HepG2 (cell line): ENCODE measurements at regions not wholly inside any gene's neighbourhood (a gene's known extent, or its start where the extent isn't known, plus 50 kb on each side); places are given as distances from the start of the nearest gene placed in this dataset.

Experiments
- ATAC-seq: fragments of 200-7000 bp; cut with Tn5 transposase; 3 replicates; pipeline ENCODE4 v1.9.1; 2020; ENCODE audit warnings: mild to moderate bottlenecking, moderate library complexity
- BruUV-seq: library from RNA; stranded (reverse); fragments of 400-500 nt; replicated peaks from 2 replicates; lab custom pipeline; 2021; lab: Mats Ljungman, UMichigan
- CTCF ChIA-PET: fragments of 300-600 bp; formaldehyde crosslinking; extraction: SDS; loops from one replicate; lab custom pipeline; 2021; ENCODE audit warnings: low total read pairs, inconsistent platforms, low intra/inter-chr PET ratio; lab: Yijun Ruan, JAX
- POLR2A ChIA-PET: fragments of 350-600 bp; sonication (Branson Sonifier 250); formaldehyde crosslinking; loops from one replicate; lab custom pipeline; 2020; ENCODE audit warnings: antibody characterized with exemption, inconsistent platforms; lab: Yijun Ruan, JAX
- DNase-seq: peaks from one replicate; pipeline ENCODE4 v3.0.0-alpha.2; 2015; ENCODE audit warnings: low spot score
- FAIRE-seq: peaks from 3 replicates; lab custom pipeline; 2011; peaks lifted over from hg19 to GRCh38; lab: Jason Lieb, UNC
- H2AFZ ChIP-seq: one replicate; pipeline ENCODE4 v1.6.1; 2011; ENCODE audit warnings: low read length, inconsistent platforms
- H3K27ac ChIP-seq: fragments of 300-600 bp; 3 replicates; pipeline ENCODE4 v1.8.0; 2011; ENCODE audit warnings: mixed run types, mild to moderate bottlenecking, mixed read lengths, low read length, inconsistent platforms; ENCODE audit not compliant: insufficient read depth; ENCODE audit errors: extremely low read length
- H3K27me3 ChIP-seq, 2 experiments: fragments of 200-600 bp in 1 of 2; 2 replicates in 1 of 2; 3 replicates in 1 of 2; pipeline versions ENCODE4 v1.6.0 to v1.8.0; 2011; ENCODE audit warnings: low read length in 2 of 2, mild to moderate bottlenecking in 2 of 2, moderate library complexity in 2 of 2, inconsistent platforms in 1 of 2; ENCODE audit not compliant: insufficient read depth in 2 of 2, control insufficient read depth in 1 of 2
- H3K36me3 ChIP-seq, 2 experiments: fragments of 200-600 bp in 1 of 2; replicated peaks in 1 of 2; 2 replicates in 1 of 2; 3 replicates in 1 of 2; pipeline versions ENCODE4 v1.5.1 to v1.8.0; 2011; ENCODE audit warnings: low read length in 2 of 2, inconsistent platforms in 1 of 2; ENCODE audit not compliant: insufficient read depth in 2 of 2, control insufficient read depth in 1 of 2
- H3K4me1 ChIP-seq: 2 replicates; pipeline ENCODE4 v1.5.1; 2012; ENCODE audit warnings: low read length, inconsistent platforms; ENCODE audit not compliant: insufficient read depth
- H3K4me2 ChIP-seq: 2 replicates; pipeline ENCODE4 v1.6.0; 2011; ENCODE audit warnings: low read depth, low read length, inconsistent platforms
- H3K4me3 ChIP-seq, 3 experiments: fragments of 200-600 bp in 1 of 3; sonication (generic), shearing (Covaris generic) in 1 of 3; replicated peaks in 1 of 3; 2 replicates each; pipeline ENCODE4 v1.5.1; 2011 to 2016; ENCODE audit warnings: low read length in 3 of 3, inconsistent platforms in 2 of 3, low read depth in 2 of 3, mild to moderate bottlenecking in 2 of 3, control low read depth in 1 of 3, mixed read lengths in 1 of 3; ENCODE audit not compliant: insufficient read depth in 1 of 3
- H3K79me2 ChIP-seq: one replicate; pipeline ENCODE4 v1.6.1; 2011; ENCODE audit warnings: low read length, inconsistent platforms; ENCODE audit not compliant: insufficient read depth
- H3K9ac ChIP-seq: 2 replicates; pipeline ENCODE4 v1.6.0; 2011; ENCODE audit warnings: mild to moderate bottlenecking, low read depth, low read length, inconsistent platforms; ENCODE audit not compliant: insufficient read depth
- H3K9me3 ChIP-seq: 2 replicates; pipeline ENCODE4 v1.5.1; 2012; ENCODE audit warnings: mild to moderate bottlenecking, low read length
- H4K20me1 ChIP-seq: 2 replicates; pipeline ENCODE4 v1.6.0; 2011; ENCODE audit warnings: inconsistent platforms, mild to moderate bottlenecking, low read length, moderate library complexity; ENCODE audit not compliant: insufficient read depth
- CEBPB ChIP-seq: IDR thresholded peaks from 2 replicates; pipeline ENCODE4 v1.6.1; 2011; ENCODE audit warnings: low read depth, low read length, improper control_type of control experiment, borderline replicate concordance
- TMF1 ChIP-seq: sonication (generic); formaldehyde crosslinking; IDR thresholded peaks from 2 replicates; pipeline ENCODE4 v1.8.1; 2022; ENCODE audit warnings: low read depth, missing genetic modification reagents
- WGBS: methylation state at CpG from one replicate; pipeline ENCODE4 v1.1.6; 2017; ENCODE audit warnings: low lambda C conversion rate; 5-methylcytosine and 5-hydroxymethylcytosine counted together
- in situ Hi-C: cut with HindIII; loops from 2 replicates; pipeline ENCODE4 v1.10.0; 2017; ENCODE audit warnings: low pct_unique_long_range_greater_than_20kb; ENCODE audit not compliant: extremely low pct_ligation_motif_present
- intact Hi-C: fragments of 100-400 bp; cut with micrococcal nuclease; formaldehyde crosslinking; loops from one replicate; pipeline ENCODE4 v1.10.0; 2022; ENCODE audit not compliant: unreplicated experiment
- TF ChIP-seq, protein P1 (sequence below): IDR thresholded peaks from 2 replicates; pipeline ENCODE4 v1.6.1; 2016; ENCODE audit warnings: low read depth

DNA sequence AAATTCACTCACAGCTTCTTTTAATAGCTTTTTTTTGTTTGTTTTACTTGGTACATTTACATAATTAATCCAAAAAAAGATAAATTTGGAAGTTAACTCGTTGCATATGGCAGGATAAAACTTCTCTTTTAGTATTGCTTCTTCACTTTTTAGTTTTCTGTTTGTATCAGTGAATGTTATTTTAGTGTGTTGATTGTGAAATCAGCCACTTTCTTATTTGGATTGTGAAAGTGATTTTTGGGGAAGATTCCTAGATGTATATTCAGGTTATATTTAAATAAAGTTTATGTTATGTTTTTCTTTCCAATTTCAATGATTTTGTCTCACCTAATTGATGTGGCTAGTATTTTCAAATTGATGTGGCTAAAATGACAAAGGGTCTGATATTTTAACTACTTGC, 693.9 kb upstream of the MGAT4C start:
- Histone ChIP-seq H3K9ac (no peak overlapping the region), H3K36me3 (no peaks in the 10 kb centered on the region), H4K20me1 (no peaks in the 10 kb centered on the region), H3K4me2 (no peak overlapping the region), H3K4me3 (no peak overlapping the region), H3K4me1 (no peaks in the 10 kb centered on the region), H3K27me3 (no peaks in the 10 kb centered on the region), H2AFZ (no peak overlapping the region), H3K9me3 (peaks cover 8% of the 10 kb centered on the region; the same call in 1 of the 2 replicates), H3K79me2 (no peaks in the 10 kb centered on the region), H3K27ac (no peak overlapping the region)
- intact Hi-C loops (no loop called here), in situ Hi-C loops (no loop called here)
- no peak for FAIRE-seq
- POLR2A ChIA-PET, result no interaction called here
- WGBS, result 0% methylated on average over 1 of the region's 1 CpG
- BruUV-seq, result no TSS peak
- CTCF ChIA-PET, result no interaction called here
- DNase-seq, result no peak
- ATAC-seq, result no peak
- TF ChIP-seq CEBPB, result peak; percentile 18; the same call in 1 of the 2 replicates
- TF ChIP-seq, protein P1, sequence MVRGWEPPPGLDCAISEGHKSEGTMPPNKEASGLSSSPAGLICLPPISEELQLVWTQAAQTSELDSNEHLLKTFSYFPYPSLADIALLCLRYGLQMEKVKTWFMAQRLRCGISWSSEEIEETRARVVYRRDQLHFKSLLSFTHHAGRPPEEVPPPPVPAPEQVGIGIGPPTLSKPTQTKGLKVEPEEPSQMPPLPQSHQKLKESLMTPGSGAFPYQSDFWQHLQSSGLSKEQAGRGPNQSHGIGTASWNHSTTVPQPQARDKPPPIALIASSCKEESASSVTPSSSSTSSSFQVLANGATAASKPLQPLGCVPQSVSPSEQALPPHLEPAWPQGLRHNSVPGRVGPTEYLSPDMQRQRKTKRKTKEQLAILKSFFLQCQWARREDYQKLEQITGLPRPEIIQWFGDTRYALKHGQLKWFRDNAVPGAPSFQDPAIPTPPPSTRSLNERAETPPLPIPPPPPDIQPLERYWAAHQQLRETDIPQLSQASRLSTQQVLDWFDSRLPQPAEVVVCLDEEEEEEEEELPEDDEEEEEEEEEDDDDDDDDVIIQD, result no peak
- TF ChIP-seq, all 625 proteins: peak for 1

DNA sequence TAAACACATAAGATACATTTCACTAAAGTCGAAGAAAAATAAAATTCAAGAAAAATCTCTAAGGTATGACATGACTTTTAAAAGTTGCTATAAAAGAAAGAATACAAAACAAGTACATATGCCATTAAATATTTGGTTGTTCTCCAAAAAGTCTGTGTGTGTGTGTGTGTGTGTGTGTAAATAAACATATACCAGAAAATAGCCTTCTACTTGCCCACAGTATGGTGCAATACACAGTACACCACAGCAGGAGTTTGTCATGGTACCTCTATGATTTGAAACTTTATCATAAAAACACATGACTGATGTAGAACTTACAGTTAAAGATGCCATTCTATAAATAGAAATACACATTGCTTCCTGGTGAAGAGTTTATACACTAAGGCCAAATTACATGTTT, 692.7 kb upstream of the MGAT4C start:
- DNase-seq (no peak), ATAC-seq (no peak), FAIRE-seq (no peak)
- no peaks in the 10 kb centered on the region for H3K36me3 ChIP-seq
- ChIA-PET CTCF (no interaction called here), POLR2A (no interaction called here)
- H4K20me1 ChIP-seq, result no peaks in the 10 kb centered on the region
- no peaks in the 10 kb centered on the region for H3K79me2 ChIP-seq
- no peak overlapping the region for H3K9ac ChIP-seq
- intact Hi-C loops (no loop called here), in situ Hi-C loops (no loop called here)
- no TSS peak for BruUV-seq
- TF ChIP-seq TMF1 (CRISPR knock-in tag), result no peak
- H3K4me3 ChIP-seq, result no peak overlapping the region
- H3K4me1 ChIP-seq, result no peaks in the 10 kb centered on the region
- H2AFZ ChIP-seq, result no peak overlapping the region
- no peaks in the 10 kb centered on the region for H3K27me3 ChIP-seq
- peaks cover 8% of the 10 kb centered on the region; the same call in 1 of the 2 replicates for H3K9me3 ChIP-seq
- H3K27ac ChIP-seq, result no peak overlapping the region
- WGBS, result 0% methylated on average over 1 of the region's 1 CpG
- no peak overlapping the region for H3K4me2 ChIP-seq
